ENCODE measurements at regions not wholly inside any gene's neighbourhood (a gene's known extent, or its start where the extent isn't known, plus 50 kb on each side); places are given as distances from the start of the nearest gene placed in this dataset.
"Not testable (repeated sequence)": the region's sequence is repeated elsewhere in the genome, so short reads cannot be mapped to it uniquely, and the experiment has no call there.

DNA sequence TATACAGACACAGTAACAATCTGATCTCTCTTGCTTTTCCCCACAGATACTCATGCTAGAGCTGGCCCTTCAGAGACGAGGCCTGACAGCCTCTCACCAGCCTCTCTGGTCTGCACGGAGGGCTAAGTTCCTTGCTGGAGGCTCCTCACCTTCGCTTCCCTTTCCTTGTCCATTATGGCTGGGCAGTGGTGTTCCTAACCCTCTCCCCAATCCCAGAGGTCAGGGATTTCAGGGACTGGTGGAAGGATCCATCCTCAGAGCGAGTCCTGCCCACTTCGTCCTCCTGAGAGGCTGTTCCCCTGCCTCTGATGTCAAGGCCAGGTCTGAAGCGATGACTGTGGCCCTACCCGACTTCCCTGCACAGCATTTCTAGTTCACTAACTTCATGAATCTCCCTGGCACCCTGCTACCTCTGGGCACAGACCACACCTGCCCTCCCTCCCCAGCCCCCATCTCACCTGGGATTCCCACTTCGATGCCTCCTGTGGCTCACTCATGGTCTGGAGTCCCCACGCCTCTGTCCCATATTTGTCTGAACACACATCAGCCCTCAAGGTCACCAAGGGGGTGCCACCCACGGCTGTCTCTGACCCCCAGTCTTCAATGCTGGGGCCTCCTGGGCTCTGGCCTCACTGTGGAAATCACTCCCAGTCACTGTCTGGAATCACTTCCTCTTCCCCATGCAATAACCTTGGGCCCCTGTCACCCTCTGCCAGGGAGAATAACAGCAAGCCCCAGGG, 124.9 kb upstream of the PRR20G start:
- DNase-seq: no peak

DNA sequence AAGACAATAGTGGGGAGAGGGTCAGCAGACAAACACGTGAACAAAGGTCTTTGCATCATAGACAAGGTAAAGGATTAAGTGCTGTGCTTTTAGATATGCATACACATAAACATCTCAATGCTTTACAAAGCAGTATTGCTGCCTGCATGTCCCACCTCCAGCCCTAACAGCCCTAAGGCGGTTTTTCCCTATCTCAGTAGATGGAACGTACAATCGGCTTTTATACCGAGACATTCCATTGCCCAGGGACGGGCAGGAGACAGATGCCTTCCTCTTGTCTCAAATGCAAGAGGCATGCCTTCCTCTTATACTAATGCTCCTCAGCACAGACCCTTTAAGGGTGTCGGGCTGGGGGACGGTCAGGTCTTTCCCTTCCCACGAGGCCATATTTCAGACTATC, 124.0 kb upstream of the PRR20G start:
- DNase-seq: not testable (repeated sequence)

DNA sequence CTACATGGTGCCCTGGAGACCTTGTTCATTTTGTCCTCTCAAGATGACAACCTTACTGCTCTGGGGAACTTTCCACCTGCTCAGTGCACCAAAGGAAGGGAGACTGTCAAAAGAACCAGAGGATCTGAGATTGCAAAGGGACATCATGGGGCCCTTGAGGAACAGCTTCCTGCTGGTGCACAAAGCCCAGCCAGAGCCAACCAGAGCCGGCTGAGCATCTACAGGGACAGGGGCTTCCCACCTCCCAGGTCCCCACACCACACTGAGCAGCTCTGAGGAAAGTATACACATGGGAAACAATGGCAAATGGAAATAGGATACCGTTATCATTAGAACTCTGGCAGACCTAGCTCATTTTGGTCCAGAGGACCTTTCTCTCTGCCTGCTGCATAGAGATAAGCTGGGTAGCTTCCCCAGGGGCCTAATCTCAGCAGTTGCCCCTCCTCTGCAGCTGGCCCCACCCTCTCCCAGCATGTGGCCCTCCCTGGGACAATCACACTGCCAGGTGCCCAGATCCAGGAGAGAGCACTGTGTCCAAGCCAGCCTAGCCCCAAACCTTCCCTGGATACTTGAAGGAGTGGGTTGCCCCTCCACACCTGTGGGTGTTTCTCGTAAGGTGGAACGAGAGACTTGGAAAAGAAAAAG, 123.4 kb upstream of the PRR20G start:
- DNase-seq: no peak

DNA sequence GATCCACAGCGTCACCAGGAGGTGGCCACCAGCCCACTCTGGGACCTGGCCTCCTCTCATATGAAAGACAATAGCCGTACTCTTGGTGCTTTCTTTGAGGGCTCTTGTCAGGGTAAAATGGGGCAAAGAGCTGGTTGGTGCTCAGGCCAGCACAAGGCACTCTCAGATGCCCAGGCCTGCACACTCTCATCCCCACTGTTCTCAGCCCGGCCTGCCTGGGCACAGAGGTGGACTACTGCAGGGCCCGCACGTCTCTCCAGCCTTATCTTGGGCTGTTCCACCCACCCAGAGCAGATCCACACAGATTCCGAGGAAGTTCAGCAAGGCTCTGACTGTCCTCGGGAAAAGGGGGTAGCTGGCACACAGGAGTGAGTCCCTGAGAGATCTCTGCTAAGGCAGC, 122.8 kb upstream of the PRR20G start:
- DNase-seq: no peak

DNA sequence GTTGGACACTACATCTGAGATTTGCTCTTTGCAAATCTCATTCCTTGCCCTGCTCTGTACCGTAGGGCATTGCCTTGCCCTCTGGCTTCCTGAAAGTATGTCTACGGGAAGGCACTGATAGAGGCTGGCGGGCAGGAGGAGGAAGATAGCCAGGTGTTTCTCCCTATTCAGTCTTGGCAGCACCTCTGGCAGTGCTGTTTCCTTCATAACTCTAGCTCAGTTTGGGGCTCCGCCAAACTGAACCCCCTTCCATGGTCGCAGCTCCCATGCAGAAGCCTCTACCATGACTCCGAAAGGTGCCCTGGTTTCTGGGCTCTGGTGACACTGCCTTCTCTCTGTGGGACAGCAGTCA, 122.3 kb upstream of the PRR20G start:
- no peak for DNase-seq

DNA sequence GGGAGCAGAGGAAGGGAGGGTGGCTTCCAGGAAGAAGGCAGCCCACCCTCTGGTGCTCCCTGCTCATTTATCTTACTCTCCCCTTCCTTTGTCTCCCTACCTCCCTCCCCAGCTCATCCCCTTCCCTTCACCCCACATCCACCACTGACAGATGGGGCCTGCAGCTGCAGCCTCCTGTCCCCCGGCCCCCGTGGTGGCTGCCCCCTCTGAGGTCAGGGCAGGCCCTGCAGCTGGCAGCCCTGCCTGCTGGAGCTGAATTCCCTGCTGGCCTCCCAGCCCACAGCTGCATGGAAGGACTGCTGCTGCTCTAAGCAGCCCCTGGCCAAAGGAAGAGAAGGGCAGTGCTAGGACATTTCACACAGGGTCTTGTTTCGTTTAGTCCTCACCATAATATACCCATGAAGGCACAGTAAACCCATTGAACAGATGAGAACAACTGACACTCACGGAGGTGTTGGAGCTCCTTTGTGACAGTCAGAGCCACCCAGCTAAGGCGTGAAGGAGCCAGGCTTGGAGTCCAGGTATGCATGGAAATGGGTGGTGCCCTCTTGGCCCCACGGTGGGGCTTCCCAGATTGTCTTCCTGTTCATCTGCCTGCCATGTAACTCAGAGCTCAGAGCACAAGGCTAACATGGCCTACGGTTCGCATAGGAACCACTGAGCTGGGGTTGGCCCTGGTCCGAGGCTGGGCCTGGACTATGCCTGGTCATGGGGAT, 121.7 kb upstream of the PRR20G start:
- no peak for DNase-seq

DNA sequence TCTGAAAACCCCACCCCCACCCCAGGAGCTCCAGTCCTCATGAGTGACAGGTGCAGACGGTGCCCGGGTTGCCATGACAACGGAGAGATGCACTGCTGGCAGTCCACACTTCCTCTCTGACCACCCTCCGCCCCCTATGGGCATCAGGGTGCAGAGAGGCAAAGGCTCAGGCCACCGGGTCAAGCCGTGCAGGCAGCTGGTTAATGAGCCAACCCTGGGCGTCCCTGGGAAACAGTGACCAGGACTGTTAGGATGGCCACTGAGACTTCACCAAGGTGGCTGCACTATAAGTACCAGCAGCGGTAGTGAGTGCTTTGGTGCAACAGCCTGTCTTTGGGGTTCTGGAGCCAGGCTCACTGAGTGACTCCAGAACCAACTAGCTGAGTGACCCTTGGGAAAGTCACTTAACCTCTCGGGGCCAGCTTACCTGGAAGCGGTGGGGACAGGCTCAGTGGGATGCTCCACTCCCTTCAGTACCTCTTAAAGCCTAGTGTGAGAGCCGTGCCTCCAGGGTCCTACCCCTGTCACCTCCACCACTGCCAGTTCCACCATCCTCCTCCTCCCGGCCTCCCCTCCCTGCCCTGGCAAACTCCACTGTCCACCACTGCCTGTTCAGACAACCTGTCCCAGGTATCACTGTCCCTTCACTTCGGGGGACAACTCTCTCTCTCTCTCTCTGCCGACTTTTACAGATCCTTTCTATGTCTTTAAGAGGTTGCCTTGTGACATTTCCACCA, 121.0 kb upstream of the PRR20G start:
- DNase-seq: no peak

DNA sequence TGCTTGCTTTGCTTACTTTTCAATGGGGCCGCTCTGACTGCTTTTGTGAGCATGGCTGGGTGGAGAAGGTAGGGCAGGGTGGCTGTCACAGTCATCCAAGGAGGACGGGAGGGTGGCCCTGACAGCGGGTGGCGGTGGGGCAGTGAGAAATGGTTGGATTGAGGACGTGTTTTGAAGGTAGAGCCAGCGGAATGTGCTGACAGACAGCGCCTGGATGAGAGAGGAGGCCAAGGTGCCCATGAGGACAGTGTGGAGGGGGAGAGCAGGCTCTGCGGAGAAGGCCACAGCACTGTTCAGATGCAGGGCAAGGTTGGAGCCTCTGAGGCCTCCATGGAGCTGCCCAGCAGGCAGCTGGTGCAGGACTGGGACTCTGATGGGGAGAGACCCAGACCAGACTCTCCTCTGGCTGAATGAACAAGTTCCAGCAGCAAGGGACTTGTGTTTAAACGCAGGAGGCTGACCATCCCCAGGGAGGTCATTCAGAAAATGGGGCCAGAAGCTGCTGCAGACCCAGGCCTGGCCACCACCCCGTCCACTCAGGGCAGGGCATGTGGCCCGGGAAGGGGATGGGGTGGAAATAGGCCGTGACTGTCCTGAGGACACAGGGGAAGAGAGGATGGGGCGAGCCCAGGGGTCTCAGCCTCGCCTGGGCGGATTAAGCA, 120.3 kb upstream of the PRR20G start:
- no peak for DNase-seq

DNA sequence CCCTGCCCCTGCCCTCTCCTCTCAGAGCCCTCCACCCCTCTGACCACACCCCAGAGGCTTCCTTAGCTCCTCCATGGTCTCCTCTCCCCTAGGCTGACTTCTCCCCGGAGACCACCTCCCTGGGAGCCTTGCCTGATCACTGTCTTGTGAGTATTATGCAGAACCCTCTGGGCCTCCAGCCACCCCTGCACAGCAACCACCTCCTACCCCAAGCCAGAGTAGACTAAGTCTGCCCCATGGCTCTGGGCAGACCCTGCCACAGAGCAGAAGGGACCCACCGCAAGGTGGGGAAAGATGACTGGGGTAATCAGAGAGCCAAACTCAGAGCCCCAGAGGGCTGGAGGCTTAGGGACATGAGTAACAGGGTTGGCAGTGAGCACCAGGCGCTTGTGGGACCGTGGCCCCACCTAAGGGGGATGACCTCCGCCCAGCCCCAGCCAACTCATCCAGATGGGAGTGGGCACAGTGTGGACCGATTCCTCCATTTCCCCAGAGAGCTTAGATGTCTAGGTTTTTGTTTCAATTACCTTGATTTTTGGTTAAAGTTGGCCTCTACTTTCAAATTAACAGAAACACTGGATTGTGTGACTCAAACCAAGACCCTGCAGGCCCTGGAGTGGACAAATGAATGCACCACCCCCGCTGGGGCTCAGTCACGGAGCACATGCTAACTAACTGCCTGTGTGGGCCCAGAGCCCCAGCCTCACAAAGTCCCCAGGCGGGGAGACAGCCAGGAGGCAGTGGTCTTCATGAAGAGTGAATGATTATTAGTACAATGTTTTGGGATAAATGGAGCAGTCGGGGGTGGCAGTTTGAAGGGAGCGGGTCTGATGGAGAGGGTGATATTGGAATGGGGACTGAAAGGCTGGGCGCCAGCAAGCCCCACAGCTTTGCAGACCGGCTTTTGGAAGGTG, 119.4 kb upstream of the PRR20G start:
- no peak for DNase-seq

DNA sequence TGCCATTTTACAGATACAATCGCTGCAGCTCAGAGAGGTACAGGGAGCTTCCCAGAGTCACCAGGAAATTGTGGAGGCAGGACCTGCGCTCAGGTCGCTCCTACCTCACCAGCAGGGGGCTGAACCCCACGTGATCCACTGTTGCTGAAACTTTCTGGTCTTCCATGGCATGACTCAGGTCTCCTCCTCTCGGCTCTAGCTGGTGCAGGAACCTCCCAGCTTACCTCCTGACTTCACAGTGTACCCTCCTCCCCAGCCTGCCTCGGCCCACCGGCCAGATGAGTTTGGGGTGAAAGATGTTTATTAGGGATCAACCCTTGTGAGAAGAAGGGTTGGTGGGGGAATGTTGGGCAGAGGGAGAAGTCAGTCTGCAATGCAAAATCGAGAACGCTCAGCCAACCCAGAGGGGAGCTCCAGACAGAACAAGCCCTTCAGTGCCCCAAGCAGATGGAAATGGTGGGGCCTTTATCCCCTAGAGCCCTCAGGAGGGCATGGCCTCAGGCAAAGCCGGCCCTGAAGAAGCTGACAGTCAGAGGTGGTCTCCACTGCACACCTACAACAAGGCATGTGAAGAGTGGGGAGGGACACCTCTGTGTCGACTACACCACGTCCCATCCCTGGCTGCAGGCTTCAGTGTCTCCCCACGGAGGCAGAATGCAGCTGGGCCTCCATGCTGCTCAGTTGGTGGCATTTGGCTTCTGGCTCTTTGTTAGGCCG, 118.6 kb upstream of the PRR20G start:
- no peak for DNase-seq

DNA sequence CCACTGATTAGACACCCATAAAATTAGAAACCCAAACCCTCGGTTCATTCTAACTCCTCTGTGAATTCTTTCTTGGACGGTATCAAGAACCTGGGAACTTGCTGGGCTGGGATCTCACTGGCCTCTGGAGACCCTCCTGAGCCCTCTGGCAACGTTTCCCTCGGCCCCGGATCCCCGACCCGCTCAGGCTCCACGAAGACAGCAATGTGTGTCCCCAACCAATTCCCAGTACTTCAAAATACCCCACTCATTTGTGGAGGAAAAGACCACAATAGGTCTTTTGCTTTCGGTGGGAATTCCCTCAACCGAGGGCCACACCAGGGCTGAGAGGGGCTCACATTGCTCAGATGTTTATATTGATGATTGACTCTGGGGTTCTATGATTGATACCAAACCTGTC, 117.9 kb upstream of the PRR20G start:
- no peak for DNase-seq

DNA sequence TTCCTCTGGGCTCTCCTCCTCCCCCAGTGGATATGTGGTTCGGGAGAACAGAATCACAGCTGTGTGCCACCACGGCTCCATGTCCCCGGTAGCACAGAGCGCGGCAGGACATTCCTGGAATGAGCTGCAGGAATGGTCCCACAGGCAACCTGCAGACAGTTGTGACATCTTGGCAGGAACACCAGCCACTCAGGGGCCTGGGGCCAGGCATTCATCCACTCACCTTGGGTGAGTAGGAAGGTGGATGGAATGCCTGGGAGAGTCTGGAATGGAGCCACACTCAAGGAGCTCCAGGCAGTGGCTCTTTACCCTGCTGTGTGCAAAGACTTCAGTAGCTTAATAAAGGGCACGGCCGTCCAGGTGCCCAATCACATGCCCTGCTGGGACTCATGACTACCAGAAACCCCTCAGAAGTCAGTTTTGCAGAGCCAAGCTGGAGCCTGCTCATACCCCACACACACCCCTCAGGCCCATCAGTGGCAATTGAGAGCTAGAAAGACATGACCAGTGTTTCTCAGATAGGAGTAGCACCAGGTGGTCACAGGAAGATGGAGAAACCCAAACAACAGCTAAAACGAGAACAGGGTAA, 117.3 kb upstream of the PRR20G start:
- DNase-seq: no peak

DNA sequence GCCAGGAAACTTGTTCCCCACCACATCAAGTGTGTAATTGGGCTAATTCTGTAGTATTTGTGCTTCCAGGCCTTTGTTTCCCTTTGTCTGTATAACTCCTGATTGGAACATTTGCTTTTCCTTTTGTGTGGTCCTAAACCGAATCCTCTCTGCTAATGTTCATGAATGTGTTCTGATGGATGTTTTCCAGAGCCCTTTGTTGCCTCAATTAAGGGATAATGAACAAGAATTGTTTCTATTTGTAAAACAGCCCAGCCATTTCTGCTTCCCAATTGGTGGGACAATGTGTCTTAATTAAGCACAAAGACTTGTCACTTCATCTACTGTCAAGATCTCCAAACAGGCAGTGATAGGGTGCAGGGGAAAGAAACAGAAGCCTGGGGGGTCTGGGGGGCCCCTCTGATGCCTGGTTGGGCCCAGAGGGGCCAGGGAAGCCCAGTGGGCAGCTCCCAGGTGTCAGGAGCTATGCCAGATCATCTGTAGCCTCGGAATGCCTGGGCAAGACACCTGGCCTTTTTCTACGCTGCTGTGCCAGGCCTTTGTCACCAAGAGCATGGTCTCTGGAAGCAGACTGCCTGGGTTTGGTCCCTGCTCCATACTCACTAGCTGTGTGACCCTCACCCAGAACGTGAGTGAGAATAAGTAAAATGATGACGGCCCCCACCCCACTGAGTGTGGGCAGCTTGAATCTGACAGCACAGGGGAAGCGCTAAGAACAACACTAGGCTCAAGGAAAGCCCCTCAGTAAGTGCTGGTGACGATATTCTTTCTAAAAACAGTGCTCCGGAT, 116.6 kb upstream of the PRR20G start:
- DNase-seq: no peak

DNA sequence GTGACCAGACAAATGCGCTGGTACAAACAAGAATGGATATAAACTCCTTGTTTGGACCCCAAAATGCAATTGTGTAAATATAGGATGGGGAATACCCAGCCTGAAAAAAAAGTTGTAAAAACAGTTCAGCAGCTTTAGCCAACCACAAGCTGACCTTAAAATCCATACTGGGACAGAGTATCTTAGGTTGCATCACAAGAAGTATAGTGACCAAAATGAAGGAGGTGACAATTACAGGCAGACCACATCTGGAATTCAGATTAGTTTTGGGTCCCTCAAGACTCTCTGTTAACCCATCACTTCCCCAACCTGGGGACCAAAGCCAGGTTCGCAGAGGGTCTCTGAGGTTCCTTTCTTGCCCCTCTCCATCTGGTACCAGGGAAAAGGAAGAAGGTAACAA, 115.9 kb upstream of the PRR20G start:
- no peak for DNase-seq

DNA sequence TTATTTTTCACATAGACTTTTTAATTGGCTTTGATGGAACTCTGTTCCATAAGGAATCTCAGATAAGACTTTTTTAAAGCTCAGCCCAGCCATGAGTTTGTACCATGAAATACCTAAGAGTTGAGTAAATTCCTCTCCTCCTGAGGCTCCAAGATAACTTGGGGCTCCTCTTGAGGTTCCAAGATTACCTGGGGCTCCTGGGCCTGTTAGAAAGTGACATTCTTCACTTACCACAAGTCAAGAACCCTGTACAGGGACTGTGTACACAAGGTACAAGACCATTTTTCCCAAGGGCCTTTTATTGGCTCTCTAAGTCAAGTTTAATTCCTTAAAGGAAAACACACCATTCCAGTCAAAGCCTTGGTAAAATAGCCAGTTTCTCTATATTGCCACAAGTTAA, 111.3 kb upstream of the PRR20G start:
- DNase-seq: no peak

DNA sequence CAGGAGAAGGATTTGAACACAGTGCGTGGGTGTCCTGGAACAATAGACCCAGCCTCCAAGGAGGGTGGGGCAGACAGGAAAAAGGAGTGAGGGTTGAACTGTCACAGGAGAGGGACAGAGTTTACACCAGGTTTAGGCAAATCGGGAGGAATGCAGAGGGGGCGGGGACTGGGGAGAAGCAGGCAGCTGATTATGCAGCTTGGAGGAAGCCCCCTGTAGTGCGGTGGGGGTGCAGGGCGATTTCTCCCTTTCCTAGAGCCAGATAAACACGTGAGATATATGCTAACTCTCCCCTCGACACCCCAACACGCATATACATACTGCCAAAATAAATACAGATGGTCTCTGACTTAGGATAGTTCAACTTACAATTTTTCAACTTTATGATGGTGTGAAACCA, 108.6 kb upstream of the PRR20G start:
- DNase-seq: no peak

DNA sequence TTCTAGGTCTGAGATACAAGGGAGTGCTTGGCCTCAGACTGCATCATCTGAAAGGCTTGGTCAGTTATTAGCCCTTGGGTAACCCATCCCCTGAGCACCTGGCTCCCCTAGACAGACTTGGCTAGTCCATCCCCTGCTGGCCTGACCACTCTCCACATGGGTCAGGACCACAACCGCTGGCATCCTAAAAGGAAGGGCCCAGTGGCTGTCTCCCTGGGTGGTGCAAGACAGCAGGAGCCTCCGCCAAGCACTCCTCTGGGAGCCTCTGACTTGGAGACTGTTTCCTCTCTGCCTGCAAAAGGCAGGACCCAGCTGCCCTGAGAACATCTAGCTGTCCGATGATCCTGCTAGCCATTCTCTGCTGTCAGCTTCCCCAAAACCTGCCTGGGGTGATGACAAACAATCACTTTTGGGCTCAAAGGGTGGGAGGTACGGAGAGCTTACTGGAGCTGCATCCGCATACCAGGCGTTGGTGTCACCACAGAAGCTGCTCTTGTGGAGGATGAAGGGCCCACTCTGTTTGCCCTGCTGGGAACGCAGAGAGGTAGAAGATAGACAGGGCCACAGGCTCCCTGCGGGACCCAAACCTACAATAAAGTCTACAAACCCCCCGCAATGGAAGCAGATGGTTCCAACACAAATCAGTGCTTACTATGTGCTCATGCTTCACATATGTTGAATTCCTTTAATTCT, 108.0 kb upstream of the PRR20G start:
- DNase-seq: no peak

DNA sequence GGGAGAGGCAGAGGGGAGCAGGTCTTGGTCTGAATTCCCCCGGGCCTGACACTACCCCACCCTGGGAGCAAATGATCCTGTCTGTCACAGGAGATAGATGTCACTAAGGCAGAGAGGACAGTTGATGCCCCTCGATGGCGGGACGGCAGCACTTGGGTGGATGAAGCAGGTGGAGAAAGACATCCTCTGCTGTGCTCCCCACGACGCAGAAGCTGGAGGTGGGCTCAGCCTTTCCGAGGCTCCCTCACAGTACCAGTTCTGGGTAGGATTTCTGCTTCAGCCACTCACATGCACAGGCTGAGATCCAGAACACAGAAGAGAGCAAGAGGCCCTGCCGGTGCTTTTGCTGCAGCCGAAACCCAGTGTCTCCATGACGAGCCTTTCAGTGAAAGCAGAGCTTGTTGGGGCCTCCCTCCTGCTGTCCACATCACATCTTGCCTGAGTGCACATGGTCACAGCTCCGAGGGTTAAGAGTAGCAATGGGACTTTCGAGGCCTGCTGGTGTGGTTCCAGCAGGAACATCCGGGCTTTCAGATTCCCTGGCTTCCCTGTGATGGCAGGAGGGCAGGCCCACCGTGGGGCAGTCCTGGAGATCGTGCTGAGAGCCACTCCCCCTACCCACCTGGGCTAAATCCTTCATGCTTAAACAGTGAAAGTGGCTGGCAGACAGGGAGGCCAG, 107.3 kb upstream of the PRR20G start:
- no peak for DNase-seq

DNA sequence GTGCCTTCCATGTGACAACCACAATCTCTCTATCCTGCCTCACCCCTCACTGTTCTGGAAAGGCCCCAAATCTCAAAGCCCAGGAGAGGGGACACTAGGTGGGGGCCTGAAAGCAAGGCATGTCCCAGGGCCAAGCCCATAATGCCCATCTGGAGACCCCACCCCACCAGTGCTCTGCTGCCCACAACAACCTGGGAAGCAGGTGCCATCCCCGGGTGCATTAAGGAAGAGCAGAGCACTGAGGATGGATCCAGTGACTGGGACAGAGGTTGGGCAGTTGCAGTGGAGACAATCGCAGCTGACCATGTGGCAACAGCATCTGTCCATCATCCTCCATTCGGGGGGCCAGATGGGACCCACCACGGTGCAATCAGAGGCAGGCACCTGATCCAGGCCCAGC, 106.2 kb upstream of the PRR20G start:
- no peak for DNase-seq

Data from left hindlimb (tissue), 1 donor.